Keratinocyte (primary cell): ENCODE measurements at regions not wholly inside any gene's neighbourhood (a gene's known extent, or its start where the extent isn't known, plus 50 kb on each side); places are given as distances from the start of the nearest gene placed in this dataset.

Source experiments
- DNase-seq: peaks from one replicate; pipeline ENCODE4 v3.0.0-alpha.2; 2011; ENCODE audit warnings: low read depth, missing footprints, low spot score
- FAIRE-seq: peaks from 2 replicates; lab custom pipeline; 2011; peaks lifted over from hg19 to GRCh38; lab: Jason Lieb, UNC
- H2AFZ ChIP-seq: 2 replicates; pipeline ENCODE4 v1.6.0; 2012; ENCODE audit warnings: low read length, control low read depth, inconsistent platforms; ENCODE audit not compliant: control insufficient read depth
- H3K27ac ChIP-seq: 2 replicates; pipeline ENCODE4 v1.5.1; 2011; ENCODE audit warnings: low read length; ENCODE audit not compliant: control insufficient read depth, insufficient read depth
- H3K27me3 ChIP-seq: 3 replicates; pipeline ENCODE4 v1.6.0; 2011; ENCODE audit warnings: low read length; ENCODE audit not compliant: control insufficient read depth, insufficient read depth; ENCODE audit errors: extremely low read depth
- H3K36me3 ChIP-seq, 2 experiments: 2 replicates in 1 of 2; 3 replicates in 1 of 2; pipeline ENCODE4 v1.5.1; 2011; ENCODE audit warnings: low read length in 2 of 2, mild to moderate bottlenecking in 1 of 2; ENCODE audit not compliant: control insufficient read depth in 2 of 2, insufficient read depth in 2 of 2; ENCODE audit errors: extremely low read depth in 1 of 2
- H3K4me1 ChIP-seq: 3 replicates; pipeline ENCODE4 v1.5.1; 2011; ENCODE audit warnings: low read length; ENCODE audit not compliant: control insufficient read depth, insufficient read depth; ENCODE audit errors: extremely low read depth
- H3K4me2 ChIP-seq: 3 replicates; pipeline ENCODE4 v1.6.0; 2011; ENCODE audit warnings: low read depth, low read length; ENCODE audit not compliant: control insufficient read depth, insufficient read depth; ENCODE audit errors: extremely low read depth
- H3K4me3 ChIP-seq, 3 experiments: fragments of 200-600 bp in 1 of 3; sonication (generic) in 1 of 3; 2 replicates in 2 of 3; 3 replicates in 1 of 3; pipeline ENCODE4 v1.5.1; 2011 to 2016; ENCODE audit warnings: low read length in 3 of 3, mild to moderate bottlenecking in 3 of 3, control low read depth in 2 of 3, inconsistent platforms in 1 of 3, low read depth in 1 of 3, mixed read lengths in 1 of 3, mixed run types in 1 of 3, moderate library complexity in 1 of 3; ENCODE audit not compliant: control insufficient read depth in 2 of 3, insufficient read depth in 2 of 3; ENCODE audit errors: extremely low read depth in 1 of 3
- H3K79me2 ChIP-seq: 2 replicates; pipeline ENCODE4 v1.6.0; 2012; ENCODE audit warnings: low read length; ENCODE audit not compliant: control insufficient read depth, insufficient read depth
- H3K9ac ChIP-seq: 3 replicates; pipeline ENCODE4 v1.6.0; 2011; ENCODE audit warnings: low read length; ENCODE audit not compliant: control insufficient read depth, insufficient read depth; ENCODE audit errors: extremely low read depth
- H3K9me1 ChIP-seq: 3 replicates; pipeline ENCODE4 v1.6.0; 2011; ENCODE audit warnings: low read length; ENCODE audit not compliant: control insufficient read depth, insufficient read depth; ENCODE audit errors: extremely low read depth
- H3K9me3 ChIP-seq: 2 replicates; pipeline ENCODE4 v1.5.1; 2012; ENCODE audit warnings: low read depth, low read length; ENCODE audit not compliant: control insufficient read depth
- H4K20me1 ChIP-seq: 3 replicates; pipeline ENCODE4 v1.6.0; 2011; ENCODE audit warnings: low read length; ENCODE audit not compliant: control insufficient read depth, insufficient read depth; ENCODE audit errors: extremely low read depth
- EZH2 ChIP-seq: IDR thresholded peaks from one replicate; pipeline ENCODE4 v1.6.1; 2012; ENCODE audit warnings: inconsistent platforms, mild to moderate bottlenecking, low read length, moderate library complexity
- dilution Hi-C: fragments of 300-500 bp; cut with MboI; formaldehyde crosslinking; loops from one replicate; pipeline ENCODE4 v1.7.0; 2020; ENCODE audit warnings: low sequenced_read_pairs; ENCODE audit not compliant: extremely low pct_ligation_motif_present
- TF ChIP-seq, protein P1 (sequence below), 3 experiments: IDR thresholded peaks in 1 of 3; conservative IDR thresholded peaks in 1 of 3; optimal IDR thresholded peaks in 1 of 3; 2 replicates in 2 of 3; 3 replicates in 1 of 3; pipeline versions ENCODE3 to v1.5.1; 2011; ENCODE audit warnings: low read length in 3 of 3, mild to moderate bottlenecking in 3 of 3, moderate library complexity in 2 of 3, control low read depth in 1 of 3, inconsistent platforms in 1 of 3; ENCODE audit not compliant: insufficient read depth in 2 of 3; ENCODE audit errors: extremely low read depth in 1 of 3

DNA sequence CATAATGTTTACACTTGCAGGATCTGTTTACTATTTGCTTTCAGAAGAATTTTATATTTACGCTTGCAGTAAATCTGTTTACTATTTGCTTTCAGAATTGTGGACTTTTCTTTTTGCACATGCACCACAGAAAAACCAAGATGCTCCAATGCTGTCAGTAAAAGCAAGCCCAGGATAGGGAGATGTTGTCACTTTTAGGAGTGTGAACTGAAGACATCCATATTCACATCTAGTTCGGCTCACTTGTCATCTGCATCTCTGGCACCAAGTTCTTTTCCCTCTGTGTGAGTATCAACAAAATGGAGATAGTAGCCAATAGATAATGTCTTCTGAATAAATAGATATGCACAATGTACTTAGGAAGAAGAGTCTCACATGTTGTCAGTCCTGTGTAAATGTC, 109.3 kb upstream of the MXRA5 start:
- Histone ChIP-seq H3K79me2 (no peaks in the 10 kb centered on the region), H3K36me3 (no peaks in the 10 kb centered on the region), H4K20me1 (no peaks in the 10 kb centered on the region), H3K4me1 (no peaks in the 10 kb centered on the region), H3K27ac (no peak overlapping the region), H3K4me3 (no peak overlapping the region), H2AFZ (no peak overlapping the region), H3K9me3 (no peaks in the 10 kb centered on the region), H3K9me1 (no peaks in the 10 kb centered on the region), H3K4me2 (no peak overlapping the region), H3K9ac (no peak overlapping the region), H3K27me3 (peaks cover 3% of the 10 kb centered on the region)
- FAIRE-seq (no peak), DNase-seq (no peak)
- TF ChIP-seq, protein P1, sequence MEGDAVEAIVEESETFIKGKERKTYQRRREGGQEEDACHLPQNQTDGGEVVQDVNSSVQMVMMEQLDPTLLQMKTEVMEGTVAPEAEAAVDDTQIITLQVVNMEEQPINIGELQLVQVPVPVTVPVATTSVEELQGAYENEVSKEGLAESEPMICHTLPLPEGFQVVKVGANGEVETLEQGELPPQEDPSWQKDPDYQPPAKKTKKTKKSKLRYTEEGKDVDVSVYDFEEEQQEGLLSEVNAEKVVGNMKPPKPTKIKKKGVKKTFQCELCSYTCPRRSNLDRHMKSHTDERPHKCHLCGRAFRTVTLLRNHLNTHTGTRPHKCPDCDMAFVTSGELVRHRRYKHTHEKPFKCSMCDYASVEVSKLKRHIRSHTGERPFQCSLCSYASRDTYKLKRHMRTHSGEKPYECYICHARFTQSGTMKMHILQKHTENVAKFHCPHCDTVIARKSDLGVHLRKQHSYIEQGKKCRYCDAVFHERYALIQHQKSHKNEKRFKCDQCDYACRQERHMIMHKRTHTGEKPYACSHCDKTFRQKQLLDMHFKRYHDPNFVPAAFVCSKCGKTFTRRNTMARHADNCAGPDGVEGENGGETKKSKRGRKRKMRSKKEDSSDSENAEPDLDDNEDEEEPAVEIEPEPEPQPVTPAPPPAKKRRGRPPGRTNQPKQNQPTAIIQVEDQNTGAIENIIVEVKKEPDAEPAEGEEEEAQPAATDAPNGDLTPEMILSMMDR (optimal IDR thresholded peaks at IDR 0.05 in 1 of 3, IDR thresholded peaks at IDR 0.05 in 1 of 3, conservative IDR thresholded peaks at IDR 0.05 in 1 of 3; ENCODE audit: extremely low read depth in 1 of 3, insufficient read depth in 2 of 3, low read length in 3 of 3) = no peak
- no peak for TF ChIP-seq EZH2
- dilution Hi-C loops = no loop called here

DNA sequence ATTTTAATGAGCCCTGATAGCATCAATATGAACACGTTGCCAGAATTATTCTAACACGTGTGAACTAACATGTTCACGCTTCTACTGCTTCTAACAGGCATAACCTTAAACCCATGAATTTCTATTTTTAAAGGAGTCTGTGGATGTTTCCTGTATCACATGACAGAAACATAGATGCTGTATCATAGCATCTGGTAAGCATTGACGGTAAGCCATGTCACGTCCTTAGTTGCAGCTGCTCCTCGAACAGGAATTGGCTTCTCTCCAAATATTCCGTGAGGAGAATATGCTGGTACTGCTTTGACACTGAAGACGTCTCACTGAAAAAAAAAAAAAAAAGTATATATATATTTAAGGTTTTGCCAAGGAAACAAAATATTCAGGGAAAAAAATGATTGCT, 105.1 kb upstream of the MXRA5 start:
- Histone ChIP-seq H3K4me2 (no peak overlapping the region), H3K79me2 (no peaks in the 10 kb centered on the region), H3K36me3 (no peaks in the 10 kb centered on the region), H3K27ac (no peak overlapping the region), H3K27me3 (no peaks in the 10 kb centered on the region), H4K20me1 (no peaks in the 10 kb centered on the region), H3K9ac (no peak overlapping the region), H3K9me1 (no peaks in the 10 kb centered on the region), H2AFZ (no peak overlapping the region), H3K9me3 (no peaks in the 10 kb centered on the region), H3K4me1 (no peaks in the 10 kb centered on the region), H3K4me3 (no peak overlapping the region)
- DNase-seq = no peak
- dilution Hi-C loops = no loop called here
- no peak for FAIRE-seq
- TF ChIP-seq, protein P1 (optimal IDR thresholded peaks at IDR 0.05 in 1 of 3, IDR thresholded peaks at IDR 0.05 in 1 of 3, conservative IDR thresholded peaks at IDR 0.05 in 1 of 3; ENCODE audit: extremely low read depth in 1 of 3, insufficient read depth in 2 of 3, low read length in 3 of 3) = no peak
- TF ChIP-seq EZH2 = no peak
